A673 (cell line): ENCODE measurements at regions not wholly inside any gene's neighbourhood (a gene's known extent, or its start where the extent isn't known, plus 50 kb on each side); places are given as distances from the start of the nearest gene placed in this dataset.

Experiments
- BruUV-seq: library from RNA; stranded (reverse); fragments of 400-500 nt; replicated peaks from 2 replicates; lab custom pipeline; 2021; lab: Mats Ljungman, UMichigan
- CTCF ChIA-PET: fragments of 300-600 bp; sonication (Branson Sonifier 250); formaldehyde crosslinking; loops from one replicate; lab custom pipeline; 2022; ENCODE audit warnings: antibody characterized with exemption; lab: Charles Lee
- POLR2A ChIA-PET: fragments of 300-600 bp; sonication (Branson Sonifier 250); formaldehyde crosslinking; loops from one replicate; lab custom pipeline; 2022; ENCODE audit warnings: antibody characterized with exemption; ENCODE audit not compliant: low non-redundant PET; lab: Charles Lee
- DNase-seq: peaks from one replicate; pipeline ENCODE4 v3.0.0-alpha.2; 2015; ENCODE audit warnings: low spot score
- H3K27ac ChIP-seq: fragments of 200-600 bp; sonication (generic); 2 replicates; pipeline ENCODE4 v1.5.1; 2016; ENCODE audit warnings: mixed run types, low read depth, mild to moderate bottlenecking, mixed read lengths, antibody characterized with exemption, low read length; ENCODE audit not compliant: poor library complexity, severe bottlenecking
- H3K27me3 ChIP-seq: fragments of 200-600 bp; sonication (generic); replicated peaks from 2 replicates; pipeline ENCODE4 v1.6.1; 2017; ENCODE audit warnings: mixed run types, low read depth, mild to moderate bottlenecking, mixed read lengths, antibody characterized with exemption, low read length; ENCODE audit not compliant: insufficient read depth, poor library complexity
- H3K36me3 ChIP-seq: fragments of 200-600 bp; sonication (generic); 2 replicates; pipeline ENCODE4 v1.6.1; 2016; ENCODE audit warnings: mixed run types, mild to moderate bottlenecking, mixed read lengths, antibody characterized with exemption, low read length; ENCODE audit not compliant: insufficient read depth, poor library complexity, severe bottlenecking
- H3K4me1 ChIP-seq: fragments of 200-600 bp; sonication (generic); 2 replicates; pipeline ENCODE4 v1.6.1; 2017; ENCODE audit warnings: mixed run types, mild to moderate bottlenecking, mixed read lengths, antibody characterized with exemption, low read length; ENCODE audit not compliant: insufficient read depth, poor library complexity, severe bottlenecking
- H3K4me3 ChIP-seq: fragments of 200-600 bp; sonication (generic); 2 replicates; pipeline ENCODE4 v1.5.1; 2016; ENCODE audit warnings: low read depth, mixed run types, mild to moderate bottlenecking, mixed read lengths, low read length; ENCODE audit not compliant: poor library complexity, severe bottlenecking
- H3K9me3 ChIP-seq: fragments of 200-600 bp; sonication (generic); 2 replicates; pipeline ENCODE4 v1.6.1; 2016; ENCODE audit warnings: mixed run types, low read depth, mild to moderate bottlenecking, mixed read lengths, antibody characterized with exemption, low read length; ENCODE audit not compliant: poor library complexity, severe bottlenecking
- EZH2 ChIP-seq: fragments of 200-600 bp; sonication (generic); IDR thresholded peaks from 2 replicates; pipeline ENCODE4 v1.6.1; 2017; ENCODE audit warnings: borderline replicate concordance, low read depth, mild to moderate bottlenecking, mixed read lengths, antibody characterized with exemption, low read length; ENCODE audit not compliant: poor library complexity, severe bottlenecking
- intact Hi-C: fragments of 100-400 bp; cut with micrococcal nuclease; formaldehyde crosslinking; loops from one replicate; pipeline ENCODE4 v1.10.0; 2022; ENCODE audit not compliant: unreplicated experiment
- TF ChIP-seq, protein P1 (sequence below): fragments of 300-800, 200-600 bp; sonication (generic); conservative IDR thresholded peaks from 2 replicates; pipeline ENCODE4 v1.5.1; 2017; ENCODE audit warnings: low read depth, mild to moderate bottlenecking, antibody characterized with exemption, low read length, moderate library complexity, mixed read lengths

- BruUV-seq, result no TSS peak
- Histone ChIP-seq H3K36me3 (no peaks in the 10 kb centered on the region), H3K4me1 (no peaks in the 10 kb centered on the region), H3K27ac (no peak overlapping the region), H3K9me3 (no peaks in the 10 kb centered on the region), H3K4me3 (no peak overlapping the region), H3K27me3 (no peaks in the 10 kb centered on the region)
- TF ChIP-seq, protein P1, sequence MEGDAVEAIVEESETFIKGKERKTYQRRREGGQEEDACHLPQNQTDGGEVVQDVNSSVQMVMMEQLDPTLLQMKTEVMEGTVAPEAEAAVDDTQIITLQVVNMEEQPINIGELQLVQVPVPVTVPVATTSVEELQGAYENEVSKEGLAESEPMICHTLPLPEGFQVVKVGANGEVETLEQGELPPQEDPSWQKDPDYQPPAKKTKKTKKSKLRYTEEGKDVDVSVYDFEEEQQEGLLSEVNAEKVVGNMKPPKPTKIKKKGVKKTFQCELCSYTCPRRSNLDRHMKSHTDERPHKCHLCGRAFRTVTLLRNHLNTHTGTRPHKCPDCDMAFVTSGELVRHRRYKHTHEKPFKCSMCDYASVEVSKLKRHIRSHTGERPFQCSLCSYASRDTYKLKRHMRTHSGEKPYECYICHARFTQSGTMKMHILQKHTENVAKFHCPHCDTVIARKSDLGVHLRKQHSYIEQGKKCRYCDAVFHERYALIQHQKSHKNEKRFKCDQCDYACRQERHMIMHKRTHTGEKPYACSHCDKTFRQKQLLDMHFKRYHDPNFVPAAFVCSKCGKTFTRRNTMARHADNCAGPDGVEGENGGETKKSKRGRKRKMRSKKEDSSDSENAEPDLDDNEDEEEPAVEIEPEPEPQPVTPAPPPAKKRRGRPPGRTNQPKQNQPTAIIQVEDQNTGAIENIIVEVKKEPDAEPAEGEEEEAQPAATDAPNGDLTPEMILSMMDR, result no peak
- TF ChIP-seq EZH2, result no peak
- intact Hi-C loops, result no loop called here
- POLR2A ChIA-PET, result no interaction called here
- DNase-seq, result no peak
- CTCF ChIA-PET, result no interaction called here
Observed at GRCh38 chr2:206378835-206379234, 64.5 kb upstream of the ADAM23 start.

GRCh38 chr2:206379266-206379665 is 64.1 kb upstream of the ADAM23 start:
- CTCF ChIA-PET, result no interaction called here
- no peak overlapping the region for H3K4me3 ChIP-seq
- intact Hi-C loops, result no loop called here

DNA sequence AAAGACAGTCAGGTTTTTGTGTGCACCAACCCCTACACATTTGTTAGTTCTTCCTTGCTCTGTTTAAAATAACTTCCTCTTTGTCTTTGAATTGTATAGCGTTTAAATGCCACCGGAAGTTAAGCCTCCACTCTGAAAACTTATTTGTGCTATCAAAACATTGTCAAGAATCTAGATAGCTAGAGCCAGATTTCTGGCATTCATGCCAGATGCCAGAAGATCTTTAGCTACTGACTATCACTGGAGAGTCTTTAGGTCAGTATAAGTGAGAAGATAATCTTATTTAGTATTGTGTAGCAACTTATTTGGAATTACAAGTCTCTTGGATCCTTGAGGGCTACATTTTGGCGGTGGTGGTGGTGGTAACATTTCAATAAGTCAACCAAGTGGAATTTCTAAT is 63.4 kb upstream of the ADAM23 start:
- no peaks in the 10 kb centered on the region for H3K36me3 ChIP-seq
- no TSS peak for BruUV-seq
- TF ChIP-seq, protein P1, result no peak
- no peak for TF ChIP-seq EZH2
- no peaks in the 10 kb centered on the region for H3K4me1 ChIP-seq
- ChIA-PET POLR2A (no interaction called here), CTCF (no interaction called here)
- intact Hi-C loops, result no loop called here
- no peaks in the 10 kb centered on the region for H3K9me3 ChIP-seq
- no peak for DNase-seq
- H3K27me3 ChIP-seq, result no peaks in the 10 kb centered on the region
- H3K27ac ChIP-seq, result no peak overlapping the region
- H3K4me3 ChIP-seq, result no peak overlapping the region

More at GRCh38 chr2:206379266-206379665, 64.1 kb upstream of the ADAM23 start:
- H3K4me1 ChIP-seq, result no peaks in the 10 kb centered on the region
- TF ChIP-seq, protein P1, result no peak
- TF ChIP-seq EZH2, result no peak
- no peak overlapping the region for H3K27ac ChIP-seq
- no TSS peak for BruUV-seq
- H3K9me3 ChIP-seq, result no peaks in the 10 kb centered on the region
- POLR2A ChIA-PET, result no interaction called here
- H3K27me3 ChIP-seq, result no peaks in the 10 kb centered on the region
- DNase-seq, result no peak
- H3K36me3 ChIP-seq, result no peaks in the 10 kb centered on the region
